ENCODE measurements at regions not wholly inside any gene's neighbourhood (a gene's known extent, or its start where the extent isn't known, plus 50 kb on each side); places are given as distances from the start of the nearest gene placed in this dataset.

DNA sequence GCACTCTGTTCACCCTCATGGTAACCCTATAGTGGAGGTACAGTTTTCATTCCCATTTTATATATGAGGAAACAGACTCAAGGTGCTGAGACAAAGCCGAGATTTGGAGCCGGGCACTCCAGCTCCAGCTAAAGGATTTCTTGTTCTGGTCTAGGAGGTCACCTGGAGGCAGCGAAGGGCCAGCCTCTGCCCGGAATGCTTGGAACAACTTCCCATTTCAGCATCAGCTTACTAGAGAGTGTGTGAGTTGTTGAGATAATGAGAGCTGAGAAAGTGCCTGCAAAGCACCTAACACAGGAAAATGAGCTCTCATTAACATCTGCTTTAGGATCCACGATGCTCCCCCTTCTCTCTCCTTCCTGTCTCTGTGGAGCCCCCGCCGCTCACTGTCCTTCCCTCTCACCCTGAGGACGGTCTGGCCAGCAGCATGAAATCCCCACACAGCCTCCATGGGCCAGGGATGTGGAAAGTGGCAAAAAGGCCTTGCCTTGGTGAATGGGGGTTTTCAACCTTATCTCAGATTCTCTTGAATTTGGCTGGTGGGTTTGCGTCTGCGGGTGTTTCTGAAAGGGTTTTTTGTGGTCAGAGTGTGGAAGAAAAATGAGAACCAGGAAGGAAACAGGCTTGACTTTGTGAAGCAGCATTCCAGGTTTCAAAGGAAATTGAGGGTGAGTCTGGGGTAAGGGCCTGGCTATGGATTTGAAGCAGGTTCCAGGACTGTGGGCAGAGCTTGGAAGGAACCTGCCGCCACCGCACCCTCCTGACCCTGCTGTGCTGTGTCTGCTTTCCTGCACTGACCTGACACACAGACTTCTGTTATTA is 178.7 kb downstream of the FOXL1 start:
- Histone ChIP-seq H3K27me3 (ENCODE audit: insufficient read depth, low read length) (peaks cover 12% of the 10 kb centered on the region), H3K9me3 (ENCODE audit: insufficient read depth, low read depth, low read length) (no peaks in the 10 kb centered on the region), H3K27ac (ENCODE audit: low read length) (no peak overlapping the region), H3K4me1 (ENCODE audit: insufficient read depth, low read length) (peaks cover 15% of the 10 kb centered on the region), H3K4me3 (ENCODE audit: low read length) (no peak overlapping the region), H3K9ac (ENCODE audit: low read depth, low read length) (no peak overlapping the region), H3K36me3 (ENCODE audit: insufficient read depth, low read depth, low read length) (no peaks in the 10 kb centered on the region)

DNA sequence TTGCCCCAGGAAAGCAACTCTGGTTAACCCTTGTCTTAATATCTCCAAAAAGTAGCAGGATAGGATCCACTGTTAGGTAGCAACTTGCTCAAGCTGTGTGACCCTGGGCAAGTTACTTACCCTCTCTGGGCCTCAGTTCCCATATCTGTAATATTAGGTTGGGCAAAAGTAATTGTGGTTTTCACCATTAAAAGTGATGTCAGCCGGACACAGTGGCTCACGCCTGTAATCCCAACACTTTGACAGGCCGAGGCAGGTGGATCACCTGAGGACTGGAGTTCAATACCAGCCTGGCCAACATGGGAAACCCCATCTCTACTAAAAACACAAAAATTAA is 179.3 kb downstream of the FOXL1 start:
- H3K27ac ChIP-seq (ENCODE audit: low read length): no peak overlapping the region
- H3K36me3 ChIP-seq (ENCODE audit: insufficient read depth, low read depth, low read length): no peaks in the 10 kb centered on the region
- peaks cover 15% of the 10 kb centered on the region for H3K4me1 ChIP-seq (ENCODE audit: insufficient read depth, low read length)
- H3K9ac ChIP-seq (ENCODE audit: low read depth, low read length): no peak overlapping the region
- no peak overlapping the region for H3K4me3 ChIP-seq (ENCODE audit: low read length)
- H3K9me3 ChIP-seq (ENCODE audit: insufficient read depth, low read depth, low read length): no peaks in the 10 kb centered on the region
- peaks cover 12% of the 10 kb centered on the region; the same call in 1 of the 2 replicates for H3K27me3 ChIP-seq (ENCODE audit: insufficient read depth, low read length)

DNA sequence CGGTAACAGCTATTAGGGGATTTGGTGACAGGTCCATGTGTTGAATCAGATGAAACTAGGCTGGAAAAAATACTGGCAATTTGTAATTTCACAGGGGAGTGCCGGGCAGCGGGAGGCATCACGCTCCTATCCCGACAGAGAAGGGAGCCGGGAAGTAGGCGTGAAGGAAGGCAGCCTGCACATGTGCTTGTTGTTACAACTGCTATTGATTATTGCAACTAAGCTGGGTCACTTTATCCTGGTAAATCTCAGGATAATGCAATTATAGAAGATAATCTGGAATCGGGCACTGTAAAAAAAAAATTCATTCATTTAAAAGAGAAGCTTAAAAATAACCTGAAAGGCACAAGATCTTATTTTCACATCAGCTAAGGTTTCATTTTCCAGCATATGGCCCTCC is 180.6 kb downstream of the FOXL1 start:
- no peaks in the 10 kb centered on the region for H3K36me3 ChIP-seq (ENCODE audit: insufficient read depth, low read depth, low read length)
- no peaks in the 10 kb centered on the region for H3K9me3 ChIP-seq (ENCODE audit: insufficient read depth, low read depth, low read length)
- peaks cover 15% of the 10 kb centered on the region for H3K4me1 ChIP-seq (ENCODE audit: insufficient read depth, low read length)
- H3K27ac ChIP-seq (ENCODE audit: low read length): no peak overlapping the region
- H3K27me3 ChIP-seq (ENCODE audit: insufficient read depth, low read length): peaks cover 12% of the 10 kb centered on the region; the same call in 1 of the 2 replicates
- H3K4me3 ChIP-seq (ENCODE audit: low read length): no peak overlapping the region
- H3K9ac ChIP-seq (ENCODE audit: low read depth, low read length): no peak overlapping the region

DNA sequence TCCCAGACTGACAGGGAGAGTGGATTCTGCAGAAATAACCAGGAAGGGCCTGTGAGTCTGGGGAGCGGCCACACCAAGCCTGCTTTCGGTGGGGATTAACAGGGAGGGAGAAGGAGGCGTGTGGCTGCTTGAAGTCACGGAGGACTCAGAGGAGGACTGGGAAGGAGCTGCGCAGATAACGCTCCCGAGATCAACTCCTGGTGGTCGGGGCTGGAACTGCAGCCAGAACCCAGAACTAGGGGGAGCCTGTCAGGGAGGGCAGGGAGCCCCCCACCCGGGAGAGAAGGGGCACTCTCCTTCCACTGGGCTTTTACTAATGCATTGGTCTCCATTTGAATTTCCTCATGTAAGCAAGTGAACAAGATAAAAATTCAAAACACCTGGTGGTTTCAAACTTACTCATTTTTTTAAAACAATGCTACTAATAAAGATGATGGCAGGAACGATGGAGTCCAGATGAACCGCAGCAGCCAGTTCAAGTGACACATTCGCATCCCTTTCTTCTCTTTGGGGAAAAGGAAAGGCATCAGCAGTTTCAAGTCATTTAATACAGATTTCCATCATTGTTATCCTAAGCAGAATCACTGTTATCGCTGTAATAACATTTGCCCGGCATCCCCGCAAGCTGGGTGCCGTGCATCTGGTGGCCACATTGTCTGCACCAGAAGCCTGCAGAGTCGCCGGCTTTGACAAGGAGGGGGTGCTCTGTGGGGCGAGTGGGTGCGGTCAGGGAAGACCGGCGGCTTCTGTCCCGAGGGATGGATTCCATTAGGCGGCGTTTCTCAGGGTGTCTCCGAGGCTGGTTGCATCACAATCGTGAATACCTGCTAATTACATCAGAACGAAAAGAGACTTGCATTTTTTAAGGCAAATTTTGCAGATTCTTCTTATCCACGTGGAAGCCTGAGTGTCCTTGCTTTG is 183.0 kb downstream of the FOXL1 start:
- no peak overlapping the region for H3K27ac ChIP-seq (ENCODE audit: low read length)
- H3K27me3 ChIP-seq (ENCODE audit: insufficient read depth, low read length): peaks cover 12% of the 10 kb centered on the region; the same call in 1 of the 2 replicates
- H3K4me3 ChIP-seq (ENCODE audit: low read length): no peak overlapping the region

GRCh38 chr16:86762095-86762494 is 183.7 kb downstream of the FOXL1 start:
- Histone ChIP-seq H3K36me3 (ENCODE audit: insufficient read depth, low read depth, low read length) (no peaks in the 10 kb centered on the region), H3K9ac (ENCODE audit: low read depth, low read length) (no peak overlapping the region), H3K4me3 (ENCODE audit: low read length) (no peak overlapping the region), H3K9me3 (ENCODE audit: insufficient read depth, low read depth, low read length) (no peaks in the 10 kb centered on the region), H3K27me3 (ENCODE audit: insufficient read depth, low read length) (peaks cover 12% of the 10 kb centered on the region; the same call in 1 of the 2 replicates), H3K4me1 (ENCODE audit: insufficient read depth, low read length) (peaks cover 15% of the 10 kb centered on the region), H3K27ac (ENCODE audit: low read length) (no peak overlapping the region)

More for the DNA sequence above, 183.0 kb downstream of the FOXL1 start:
- Histone ChIP-seq H3K9ac (ENCODE audit: low read depth, low read length) (no peak overlapping the region), H3K9me3 (ENCODE audit: insufficient read depth, low read depth, low read length) (no peaks in the 10 kb centered on the region), H3K36me3 (ENCODE audit: insufficient read depth, low read depth, low read length) (no peaks in the 10 kb centered on the region), H3K4me1 (ENCODE audit: insufficient read depth, low read length) (peaks cover 15% of the 10 kb centered on the region)

- no peak overlapping the region for H3K4me3 ChIP-seq (ENCODE audit: low read length)
- no peaks in the 10 kb centered on the region for H3K9me3 ChIP-seq (ENCODE audit: insufficient read depth, low read depth, low read length)
- H3K36me3 ChIP-seq (ENCODE audit: insufficient read depth, low read depth, low read length): no peaks in the 10 kb centered on the region
- peaks cover 12% of the 10 kb centered on the region; the same call in 1 of the 2 replicates for H3K27me3 ChIP-seq (ENCODE audit: insufficient read depth, low read length)
- peaks cover 15% of the 10 kb centered on the region for H3K4me1 ChIP-seq (ENCODE audit: insufficient read depth, low read length)
- H3K9ac ChIP-seq (ENCODE audit: low read depth, low read length): no peak overlapping the region
- no peak overlapping the region for H3K27ac ChIP-seq (ENCODE audit: low read length)
Observed at GRCh38 chr16:86763819-86764218, 185.5 kb downstream of the FOXL1 start.

DNA sequence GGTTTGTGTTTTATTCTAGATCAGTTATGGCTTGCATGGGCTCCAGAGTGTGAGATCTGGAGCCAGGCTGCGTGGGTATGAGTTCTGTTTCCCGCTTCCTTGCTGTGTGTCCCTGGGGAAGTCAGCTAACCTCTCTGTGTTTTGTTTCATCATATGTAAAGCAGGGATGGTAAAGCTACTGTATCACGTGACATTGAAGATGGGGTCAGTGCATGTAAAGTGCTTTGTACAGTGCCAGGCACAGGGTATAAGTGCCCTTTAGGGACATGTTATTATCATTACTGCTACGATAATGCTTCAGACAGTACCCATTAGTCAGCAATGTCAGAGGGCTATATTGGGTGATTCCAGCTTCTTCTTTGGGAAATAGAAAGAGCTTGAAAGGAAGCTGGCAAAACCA is 186.2 kb downstream of the FOXL1 start:
- Histone ChIP-seq H3K27me3 (ENCODE audit: insufficient read depth, low read length) (peaks cover 12% of the 10 kb centered on the region; the same call in 1 of the 2 replicates), H3K9ac (ENCODE audit: low read depth, low read length) (no peak overlapping the region), H3K27ac (ENCODE audit: low read length) (no peak overlapping the region), H3K4me1 (ENCODE audit: insufficient read depth, low read length) (peaks cover 9% of the 10 kb centered on the region), H3K4me3 (ENCODE audit: low read length) (no peak overlapping the region), H3K36me3 (ENCODE audit: insufficient read depth, low read depth, low read length) (no peaks in the 10 kb centered on the region), H3K9me3 (ENCODE audit: insufficient read depth, low read depth, low read length) (no peaks in the 10 kb centered on the region)

GRCh38 chr16:86765389-86766026 is 187.2 kb downstream of the FOXL1 start:
- no peak overlapping the region for H3K27ac ChIP-seq (ENCODE audit: low read length)
- no peak overlapping the region for H3K4me3 ChIP-seq (ENCODE audit: low read length)
- H3K27me3 ChIP-seq (ENCODE audit: insufficient read depth, low read length): peaks cover 12% of the 10 kb centered on the region; the same call in 1 of the 2 replicates
- H3K9me3 ChIP-seq (ENCODE audit: insufficient read depth, low read depth, low read length): no peaks in the 10 kb centered on the region
- no peak overlapping the region for H3K9ac ChIP-seq (ENCODE audit: low read depth, low read length)
- peaks cover 3% of the 10 kb centered on the region; the same call in 1 of the 2 replicates for H3K4me1 ChIP-seq (ENCODE audit: insufficient read depth, low read length)
- no peaks in the 10 kb centered on the region for H3K36me3 ChIP-seq (ENCODE audit: insufficient read depth, low read depth, low read length)

- Histone ChIP-seq H3K27me3 (ENCODE audit: insufficient read depth, low read length) (peaks cover 1% of the 10 kb centered on the region; the same call in 1 of the 2 replicates), H3K4me3 (ENCODE audit: low read length) (no peak overlapping the region), H3K9ac (ENCODE audit: low read depth, low read length) (no peak overlapping the region), H3K36me3 (ENCODE audit: insufficient read depth, low read depth, low read length) (no peaks in the 10 kb centered on the region), H3K27ac (ENCODE audit: low read length) (no peak overlapping the region), H3K4me1 (ENCODE audit: insufficient read depth, low read length) (peaks cover 2% of the 10 kb centered on the region; the same call in 1 of the 2 replicates), H3K9me3 (ENCODE audit: insufficient read depth, low read depth, low read length) (no peaks in the 10 kb centered on the region)
Observed at GRCh38 chr16:86766700-86767099, 188.4 kb downstream of the FOXL1 start.

DNA sequence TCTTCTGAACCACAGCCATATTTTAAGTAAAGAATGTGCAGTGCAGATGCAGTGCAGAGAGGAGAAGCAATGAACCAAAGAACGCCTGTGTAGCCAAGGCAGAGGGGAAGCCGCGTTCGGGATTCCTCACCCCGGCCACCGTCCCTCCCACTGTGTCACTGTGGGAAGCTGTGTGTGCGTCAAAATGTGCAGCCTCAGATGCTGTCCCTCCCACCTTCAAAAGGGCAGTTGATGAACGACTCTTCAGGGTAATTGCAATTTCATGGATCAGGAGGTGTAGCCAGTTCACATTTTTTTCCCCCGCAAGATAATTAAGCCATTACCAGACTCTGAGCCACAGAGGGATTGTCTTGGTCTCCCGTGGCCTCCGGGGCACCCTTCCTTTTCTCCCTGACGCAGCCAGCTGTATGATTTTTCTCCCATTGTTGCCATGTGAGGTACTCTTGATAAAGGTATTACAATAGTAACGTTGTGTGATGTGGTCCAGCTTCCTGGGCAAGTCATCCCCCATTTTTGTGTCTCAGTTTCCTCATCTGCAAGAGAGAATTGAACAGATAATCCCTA is 190.0 kb downstream of the FOXL1 start:
- Histone ChIP-seq H3K36me3 (ENCODE audit: insufficient read depth, low read depth, low read length) (no peaks in the 10 kb centered on the region), H3K4me3 (ENCODE audit: low read length) (no peak overlapping the region), H3K4me1 (ENCODE audit: insufficient read depth, low read length) (peaks cover 3% of the 10 kb centered on the region; the same call in 1 of the 2 replicates), H3K27ac (ENCODE audit: low read length) (no peak overlapping the region), H3K9ac (ENCODE audit: low read depth, low read length) (no peak overlapping the region), H3K27me3 (ENCODE audit: insufficient read depth, low read length) (no peaks in the 10 kb centered on the region; the same call in 1 of the 2 replicates), H3K9me3 (ENCODE audit: insufficient read depth, low read depth, low read length) (no peaks in the 10 kb centered on the region)

DNA sequence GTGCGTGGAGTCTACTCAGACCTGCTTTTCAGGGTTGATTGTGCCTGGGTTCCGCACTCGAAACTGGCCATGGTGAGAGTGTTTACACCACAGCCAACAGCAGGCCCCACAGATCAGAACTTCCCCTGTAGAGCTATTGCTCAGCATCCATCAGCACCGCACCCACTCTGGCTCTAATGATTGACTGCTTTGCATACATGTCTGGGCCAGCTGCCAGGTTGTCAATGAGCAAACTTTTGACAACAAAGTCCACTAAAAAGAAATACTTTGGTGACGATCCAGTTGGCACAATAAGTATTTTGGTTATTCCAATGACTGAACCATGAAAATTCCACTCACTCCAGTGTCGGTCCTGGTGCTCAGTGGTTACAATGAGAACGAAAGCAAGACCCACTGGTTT is 190.7 kb downstream of the FOXL1 start:
- H3K4me3 ChIP-seq (ENCODE audit: low read length): no peak overlapping the region
- H3K36me3 ChIP-seq (ENCODE audit: insufficient read depth, low read depth, low read length): no peaks in the 10 kb centered on the region
- no peak overlapping the region for H3K9ac ChIP-seq (ENCODE audit: low read depth, low read length)
- no peaks in the 10 kb centered on the region for H3K9me3 ChIP-seq (ENCODE audit: insufficient read depth, low read depth, low read length)
- H3K27me3 ChIP-seq (ENCODE audit: insufficient read depth, low read length): no peaks in the 10 kb centered on the region; the same call in 1 of the 2 replicates
- H3K27ac ChIP-seq (ENCODE audit: low read length): no peak overlapping the region
- H3K4me1 ChIP-seq (ENCODE audit: insufficient read depth, low read length): peaks cover 3% of the 10 kb centered on the region; the same call in 1 of the 2 replicates
